Stomach (tissue), 4 donors: ENCODE measurements at regions not wholly inside any gene's neighbourhood (a gene's known extent, or its start where the extent isn't known, plus 50 kb on each side); places are given as distances from the start of the nearest gene placed in this dataset.

Experiments
- EP300 ChIP-seq: sonication (generic); formaldehyde crosslinking; IDR thresholded peaks from one replicate; pipeline ENCODE4 v1.6.1; 2017; ENCODE audit warnings: antibody characterized with exemption
- POLR2A ChIP-seq, 4 donors: fragments of 450-650 bp; IDR thresholded peaks; one replicate each; pipeline ENCODE4 v1.6.1; 2016; ENCODE audit warnings: antibody characterized with exemption in 4 of 4, control low read depth in 2 of 4, mild to moderate bottlenecking in 1 of 4, moderate library complexity in 1 of 4
- POLR2AphosphoS5 ChIP-seq, 3 donors: sonication (generic); formaldehyde crosslinking; IDR thresholded peaks; one replicate each; pipeline ENCODE4 v1.6.1; 2016; ENCODE audit warnings: antibody characterized with exemption in 3 of 3
- TF ChIP-seq, protein P1 (sequence below), 7 experiments: fragments of 450-650 bp in 4 of 7; fragments of 200-600 bp in 3 of 7; sonication (generic) in 3 of 7; IDR thresholded peaks; one replicate each; pipeline ENCODE4 v1.5.1; 2016 to 2019; ENCODE audit warnings: antibody characterized with exemption in 7 of 7, control low read depth in 2 of 7, mild to moderate bottlenecking in 1 of 7

DNA sequence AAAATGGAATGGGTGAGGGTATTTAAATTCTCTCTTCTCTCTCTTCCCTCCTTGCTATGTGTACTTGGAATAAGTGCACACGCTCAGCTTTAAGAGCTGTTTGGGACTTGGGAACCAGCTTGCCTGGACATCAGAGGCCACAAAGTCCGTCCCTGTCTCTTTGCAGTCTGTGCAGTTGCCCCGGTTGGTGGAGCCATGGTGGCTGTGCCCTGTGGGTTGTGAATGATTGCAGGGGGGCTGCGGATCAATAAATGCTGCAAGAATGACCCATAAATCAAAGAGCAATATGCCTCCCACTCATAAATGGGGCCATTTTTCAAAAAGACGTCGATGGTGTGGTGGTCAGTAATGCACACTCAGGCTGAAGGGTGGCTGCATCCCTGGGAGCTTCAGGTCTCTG lies 135.1 kb upstream of the CST7 start:
- TF ChIP-seq, protein P1, sequence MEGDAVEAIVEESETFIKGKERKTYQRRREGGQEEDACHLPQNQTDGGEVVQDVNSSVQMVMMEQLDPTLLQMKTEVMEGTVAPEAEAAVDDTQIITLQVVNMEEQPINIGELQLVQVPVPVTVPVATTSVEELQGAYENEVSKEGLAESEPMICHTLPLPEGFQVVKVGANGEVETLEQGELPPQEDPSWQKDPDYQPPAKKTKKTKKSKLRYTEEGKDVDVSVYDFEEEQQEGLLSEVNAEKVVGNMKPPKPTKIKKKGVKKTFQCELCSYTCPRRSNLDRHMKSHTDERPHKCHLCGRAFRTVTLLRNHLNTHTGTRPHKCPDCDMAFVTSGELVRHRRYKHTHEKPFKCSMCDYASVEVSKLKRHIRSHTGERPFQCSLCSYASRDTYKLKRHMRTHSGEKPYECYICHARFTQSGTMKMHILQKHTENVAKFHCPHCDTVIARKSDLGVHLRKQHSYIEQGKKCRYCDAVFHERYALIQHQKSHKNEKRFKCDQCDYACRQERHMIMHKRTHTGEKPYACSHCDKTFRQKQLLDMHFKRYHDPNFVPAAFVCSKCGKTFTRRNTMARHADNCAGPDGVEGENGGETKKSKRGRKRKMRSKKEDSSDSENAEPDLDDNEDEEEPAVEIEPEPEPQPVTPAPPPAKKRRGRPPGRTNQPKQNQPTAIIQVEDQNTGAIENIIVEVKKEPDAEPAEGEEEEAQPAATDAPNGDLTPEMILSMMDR (IDR thresholded peaks at IDR 0.05): no peak
- TF ChIP-seq POLR2A (IDR thresholded peaks at IDR 0.05): no peak
- no peak for TF ChIP-seq EP300
- TF ChIP-seq POLR2AphosphoS5 (IDR thresholded peaks at IDR 0.05): no peak
